ENCODE measurements at regions not wholly inside any gene's neighbourhood (a gene's known extent, or its start where the extent isn't known, plus 50 kb on each side); places are given as distances from the start of the nearest gene placed in this dataset.

DNA sequence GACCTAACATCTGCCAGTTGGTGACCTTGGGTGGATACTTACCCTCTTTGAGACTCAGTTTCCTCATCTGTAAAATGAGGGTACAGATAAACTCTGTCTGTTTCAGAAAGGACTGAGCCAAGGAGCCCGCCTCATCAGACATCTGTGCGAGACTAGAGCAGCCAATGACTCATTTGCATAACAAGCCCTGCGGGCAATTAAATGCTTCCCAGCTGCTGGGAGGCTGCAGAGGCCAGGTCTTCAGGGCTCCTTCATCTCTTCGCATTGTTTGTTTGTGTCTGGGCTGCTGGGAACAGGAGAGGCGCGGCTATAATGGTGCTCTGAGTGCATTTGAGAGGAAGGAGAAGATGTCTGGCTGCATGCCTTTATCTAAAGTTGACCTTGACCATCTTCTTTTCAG is 85.0 kb downstream of the ADRA2C start:
- Histone ChIP-seq H2AFZ (ENCODE audit: low read length) (no peak overlapping the region), H3K27me3 (replicated peaks; ENCODE audit: insufficient read depth, low read length) (peaks cover 83% of the 10 kb centered on the region), H3F3A (ENCODE audit: insufficient read depth, low read length) (no peaks in the 10 kb centered on the region), H4K20me1 (ENCODE audit: insufficient read depth, low read length) (peaks cover 2% of the 10 kb centered on the region; the same call in 1 of the 2 replicates), H3K9me2 (replicated peaks; ENCODE audit: insufficient read depth, low read length) (no peaks in the 10 kb centered on the region), H3K4me2 (ENCODE audit: low read depth, low read length) (no peak overlapping the region), H3K9me3 (replicated peaks; ENCODE audit: insufficient read depth, low read length) (no peaks in the 10 kb centered on the region), H3K36me3 (replicated peaks; ENCODE audit: insufficient read depth, low read length) (no peaks in the 10 kb centered on the region), H3K79me2 (ENCODE audit: low read length) (no peaks in the 10 kb centered on the region), H3K9ac (ENCODE audit: low read length) (no peak overlapping the region), H3K27ac (ENCODE audit: low read length) (no peak overlapping the region), H3K4me1 (ENCODE audit: low read length) (no peaks in the 10 kb centered on the region), H3K4me3 (ENCODE audit: low read length) (no peak overlapping the region)
- peak; percentile 27 for DNase-seq
- TF ChIP-seq, protein P1, sequence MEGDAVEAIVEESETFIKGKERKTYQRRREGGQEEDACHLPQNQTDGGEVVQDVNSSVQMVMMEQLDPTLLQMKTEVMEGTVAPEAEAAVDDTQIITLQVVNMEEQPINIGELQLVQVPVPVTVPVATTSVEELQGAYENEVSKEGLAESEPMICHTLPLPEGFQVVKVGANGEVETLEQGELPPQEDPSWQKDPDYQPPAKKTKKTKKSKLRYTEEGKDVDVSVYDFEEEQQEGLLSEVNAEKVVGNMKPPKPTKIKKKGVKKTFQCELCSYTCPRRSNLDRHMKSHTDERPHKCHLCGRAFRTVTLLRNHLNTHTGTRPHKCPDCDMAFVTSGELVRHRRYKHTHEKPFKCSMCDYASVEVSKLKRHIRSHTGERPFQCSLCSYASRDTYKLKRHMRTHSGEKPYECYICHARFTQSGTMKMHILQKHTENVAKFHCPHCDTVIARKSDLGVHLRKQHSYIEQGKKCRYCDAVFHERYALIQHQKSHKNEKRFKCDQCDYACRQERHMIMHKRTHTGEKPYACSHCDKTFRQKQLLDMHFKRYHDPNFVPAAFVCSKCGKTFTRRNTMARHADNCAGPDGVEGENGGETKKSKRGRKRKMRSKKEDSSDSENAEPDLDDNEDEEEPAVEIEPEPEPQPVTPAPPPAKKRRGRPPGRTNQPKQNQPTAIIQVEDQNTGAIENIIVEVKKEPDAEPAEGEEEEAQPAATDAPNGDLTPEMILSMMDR (IDR thresholded peaks at IDR 0.05; ENCODE audit: low read length), result no peak
- no peak for TF ChIP-seq EZH2 (optimal IDR thresholded peaks at IDR 0.05; ENCODE audit: low read depth, low read length)
- no peak for TF ChIP-seq EZH2phosphoT487 (IDR thresholded peaks at IDR 0.05; ENCODE audit: low read length)

DNA sequence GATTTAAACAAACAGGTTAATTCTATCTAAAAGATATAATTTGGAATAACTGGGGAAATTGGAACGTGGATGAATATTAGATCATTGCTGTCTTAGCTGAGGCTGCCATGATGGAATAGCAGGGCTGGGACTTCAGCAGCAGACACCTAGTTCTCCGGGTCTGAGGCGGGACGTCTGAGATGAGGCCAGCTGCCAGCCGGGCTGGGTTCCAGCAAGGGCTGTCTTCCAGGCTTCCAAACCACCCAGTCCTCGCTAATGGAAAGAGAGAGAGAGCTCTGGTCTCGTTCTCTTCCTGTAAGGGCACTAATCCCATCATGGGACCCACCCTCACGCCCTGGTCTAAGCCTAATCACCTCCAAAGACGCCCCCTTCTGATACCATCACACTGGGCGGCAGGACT is 85.7 kb downstream of the ADRA2C start:
- H3K4me3 ChIP-seq (ENCODE audit: low read length), result no peak overlapping the region
- H3K27ac ChIP-seq (ENCODE audit: low read length), result no peak overlapping the region
- no peak overlapping the region for H2AFZ ChIP-seq (ENCODE audit: low read length)
- H3K27me3 ChIP-seq (replicated peaks; ENCODE audit: insufficient read depth, low read length), result peaks cover 83% of the 10 kb centered on the region
- no peaks in the 10 kb centered on the region for H3K4me1 ChIP-seq (ENCODE audit: low read length)
- H3F3A ChIP-seq (ENCODE audit: insufficient read depth, low read length), result no peaks in the 10 kb centered on the region
- H3K36me3 ChIP-seq (replicated peaks; ENCODE audit: insufficient read depth, low read length), result no peaks in the 10 kb centered on the region
- H3K9ac ChIP-seq (ENCODE audit: low read length), result no peak overlapping the region
- H3K9me3 ChIP-seq (replicated peaks; ENCODE audit: insufficient read depth, low read length), result no peaks in the 10 kb centered on the region
- TF ChIP-seq, protein P1 (IDR thresholded peaks at IDR 0.05; ENCODE audit: low read length), result no peak
- TF ChIP-seq EZH2phosphoT487 (IDR thresholded peaks at IDR 0.05; ENCODE audit: low read length), result no peak
- TF ChIP-seq EZH2 (optimal IDR thresholded peaks at IDR 0.05; ENCODE audit: low read depth, low read length), result no peak
- H3K4me2 ChIP-seq (ENCODE audit: low read depth, low read length), result no peak overlapping the region
- no peaks in the 10 kb centered on the region for H3K9me2 ChIP-seq (replicated peaks; ENCODE audit: insufficient read depth, low read length)
- DNase-seq, result no peak
- H3K79me2 ChIP-seq (ENCODE audit: low read length), result no peaks in the 10 kb centered on the region
- peaks cover 2% of the 10 kb centered on the region; the same call in 1 of the 2 replicates for H4K20me1 ChIP-seq (ENCODE audit: insufficient read depth, low read length)

DNA sequence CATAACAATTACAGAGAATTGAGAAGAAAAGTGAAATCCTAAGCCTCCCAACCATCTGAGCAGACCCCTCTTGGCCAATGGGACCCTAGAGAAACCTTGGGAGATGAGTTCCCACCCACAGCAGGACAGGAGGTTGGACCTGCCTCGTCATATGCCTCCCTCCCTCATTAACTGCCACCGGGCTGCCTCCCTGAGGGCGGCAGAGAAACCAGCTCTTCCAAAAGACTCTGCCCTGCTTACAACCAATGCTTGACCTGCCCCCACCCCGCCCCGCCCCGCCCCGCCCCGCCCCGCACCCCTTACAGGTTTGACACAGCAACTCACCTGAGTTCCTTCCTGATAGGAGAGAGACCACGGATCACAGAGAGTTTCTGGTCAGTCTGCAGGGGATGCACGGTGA is 86.1 kb downstream of the ADRA2C start:
- no peak overlapping the region for H3K4me3 ChIP-seq (ENCODE audit: low read length)
- no peak overlapping the region for H3K4me2 ChIP-seq (ENCODE audit: low read depth, low read length)
- H4K20me1 ChIP-seq (ENCODE audit: insufficient read depth, low read length), result peaks cover 2% of the 10 kb centered on the region; the same call in 1 of the 2 replicates

More for the DNA sequence above, 86.1 kb downstream of the ADRA2C start:
- H2AFZ ChIP-seq (ENCODE audit: low read length), result no peak overlapping the region
- H3F3A ChIP-seq (ENCODE audit: insufficient read depth, low read length), result no peaks in the 10 kb centered on the region
- no peaks in the 10 kb centered on the region for H3K79me2 ChIP-seq (ENCODE audit: low read length)
- no peak for TF ChIP-seq EZH2phosphoT487 (IDR thresholded peaks at IDR 0.05; ENCODE audit: low read length)
- TF ChIP-seq, protein P1 (IDR thresholded peaks at IDR 0.05; ENCODE audit: low read length), result no peak
- TF ChIP-seq EZH2 (optimal IDR thresholded peaks at IDR 0.05; ENCODE audit: low read depth, low read length), result no peak
- H3K9ac ChIP-seq (ENCODE audit: low read length), result no peak overlapping the region
- no peaks in the 10 kb centered on the region for H3K36me3 ChIP-seq (replicated peaks; ENCODE audit: insufficient read depth, low read length)
- H3K9me3 ChIP-seq (replicated peaks; ENCODE audit: insufficient read depth, low read length), result no peaks in the 10 kb centered on the region
- H3K27ac ChIP-seq (ENCODE audit: low read length), result no peak overlapping the region
- no peaks in the 10 kb centered on the region for H3K4me1 ChIP-seq (ENCODE audit: low read length)
- H3K27me3 ChIP-seq (replicated peaks; ENCODE audit: insufficient read depth, low read length), result peaks cover 81% of the 10 kb centered on the region
- DNase-seq, result no peak
- H3K9me2 ChIP-seq (replicated peaks; ENCODE audit: insufficient read depth, low read length), result no peaks in the 10 kb centered on the region
